Loucy (cell line): ENCODE measurements at regions not wholly inside any gene's neighbourhood (a gene's known extent, or its start where the extent isn't known, plus 50 kb on each side); places are given as distances from the start of the nearest gene placed in this dataset.

Experiments
- H2AFZ ChIP-seq: fragments of 200-600 bp; sonication (generic); 2 replicates; pipeline ENCODE4 v1.6.0; 2016; ENCODE audit warnings: antibody characterized with exemption, mild to moderate bottlenecking, low read length, moderate library complexity
- H3F3A ChIP-seq: fragments of 200-600 bp; 2 replicates; pipeline ENCODE4 v1.6.0; 2016; ENCODE audit warnings: antibody characterized with exemption, low read depth, mild to moderate bottlenecking
- H3K27me3 ChIP-seq: fragments of 200-600 bp; sonication (generic); 2 replicates; pipeline ENCODE4 v1.6.1; 2014; ENCODE audit warnings: low read length, mild to moderate bottlenecking; ENCODE audit not compliant: insufficient read depth, poor library complexity, severe bottlenecking
- H3K36me3 ChIP-seq: fragments of 200-600 bp; sonication (generic); 2 replicates; pipeline ENCODE4 v1.6.1; 2016; ENCODE audit warnings: low read length; ENCODE audit not compliant: insufficient read depth
- H3K4me1 ChIP-seq: fragments of 200-600 bp; sonication (generic); 2 replicates; pipeline ENCODE4 v1.5.1; 2014; ENCODE audit warnings: low read length, mild to moderate bottlenecking; ENCODE audit not compliant: insufficient read depth, poor library complexity, severe bottlenecking
- H3K4me2 ChIP-seq: fragments of 200-600 bp; sonication (generic); 2 replicates; pipeline ENCODE4 v1.6.0; 2014; ENCODE audit warnings: antibody characterized with exemption, low read length, low read depth, mild to moderate bottlenecking; ENCODE audit not compliant: poor library complexity, severe bottlenecking
- H3K4me3 ChIP-seq: fragments of 200-600 bp; sonication (generic); 2 replicates; pipeline ENCODE4 v1.5.1; 2014; ENCODE audit warnings: low read length, mild to moderate bottlenecking, mixed read lengths; ENCODE audit not compliant: poor library complexity, severe bottlenecking
- H3K79me2 ChIP-seq: fragments of 200-600 bp; sonication (generic); 2 replicates; pipeline ENCODE4 v1.6.1; 2014; ENCODE audit warnings: low read length; ENCODE audit not compliant: insufficient read depth
- H3K9ac ChIP-seq: fragments of 200-600 bp; sonication (generic); 2 replicates; pipeline ENCODE4 v1.6.0; 2014; ENCODE audit warnings: mild to moderate bottlenecking, low read depth, low read length, moderate library complexity; ENCODE audit not compliant: poor library complexity, severe bottlenecking
- H3K9me2 ChIP-seq: fragments of 200-600 bp; sonication (generic); replicated peaks from 2 replicates; pipeline ENCODE4 v1.6.1; 2016; ENCODE audit warnings: low read depth, low read length, mixed read lengths
- H3K9me3 ChIP-seq: fragments of 200-600 bp; sonication (generic); 2 replicates; pipeline ENCODE4 v1.6.1; 2014; ENCODE audit warnings: mild to moderate bottlenecking, antibody characterized with exemption, low read length, low read depth; ENCODE audit not compliant: insufficient read depth
- H4K20me1 ChIP-seq: fragments of 200-600 bp; sonication (generic); 2 replicates; pipeline ENCODE4 v1.6.0; 2014; ENCODE audit warnings: antibody characterized with exemption, low read length, mild to moderate bottlenecking; ENCODE audit not compliant: insufficient read depth, poor library complexity, severe bottlenecking
- CTCF ChIP-seq: fragments of 200-600 bp; sonication (generic); conservative IDR thresholded peaks from 2 replicates; pipeline ENCODE4 v1.5.1; 2014; ENCODE audit warnings: mild to moderate bottlenecking, antibody characterized with exemption, low read length
- EZH2phosphoT487 ChIP-seq: fragments of 200-600 bp; IDR thresholded peaks from 2 replicates; pipeline ENCODE4 v1.6.1; 2018; ENCODE audit warnings: antibody characterized with exemption, mild to moderate bottlenecking, moderate library complexity, borderline replicate concordance

GRCh38 chr9:120001536-120001935 lies 578.4 kb downstream of the CDK5RAP2 start:
- Histone ChIP-seq H3K79me2 (no peaks in the 10 kb centered on the region), H3K9me3 (no peaks in the 10 kb centered on the region), H3K36me3 (no peaks in the 10 kb centered on the region), H3F3A (no peaks in the 10 kb centered on the region), H3K9ac (no peak overlapping the region), H3K4me2 (no peak overlapping the region), H3K27me3 (no peaks in the 10 kb centered on the region), H3K4me1 (no peaks in the 10 kb centered on the region), H4K20me1 (no peaks in the 10 kb centered on the region), H2AFZ (no peak overlapping the region), H3K9me2 (no peaks in the 10 kb centered on the region), H3K4me3 (no peak overlapping the region)
- no peak for TF ChIP-seq EZH2phosphoT487
- no peak for TF ChIP-seq CTCF

- H4K20me1 ChIP-seq = no peaks in the 10 kb centered on the region
- H2AFZ ChIP-seq = no peak overlapping the region
- TF ChIP-seq CTCF (no peak), EZH2phosphoT487 (no peak)
- H3K4me2 ChIP-seq = no peak overlapping the region
- no peak overlapping the region for H3K4me3 ChIP-seq
- no peaks in the 10 kb centered on the region for H3K4me1 ChIP-seq
- no peaks in the 10 kb centered on the region for H3K9me3 ChIP-seq
- H3K79me2 ChIP-seq = no peaks in the 10 kb centered on the region
- no peaks in the 10 kb centered on the region for H3K9me2 ChIP-seq
- no peaks in the 10 kb centered on the region for H3K36me3 ChIP-seq
- no peaks in the 10 kb centered on the region for H3K27me3 ChIP-seq
- H3K9ac ChIP-seq = no peak overlapping the region
- no peaks in the 10 kb centered on the region for H3F3A ChIP-seq
Measured at GRCh38 chr9:119998614-119999013, 581.4 kb downstream of the CDK5RAP2 start.

- Histone ChIP-seq H3F3A (no peaks in the 10 kb centered on the region), H3K79me2 (no peaks in the 10 kb centered on the region), H3K36me3 (no peaks in the 10 kb centered on the region), H3K9ac (no peak overlapping the region), H3K4me1 (no peaks in the 10 kb centered on the region), H3K27me3 (no peaks in the 10 kb centered on the region), H3K4me3 (no peak overlapping the region), H2AFZ (no peak overlapping the region), H3K9me3 (no peaks in the 10 kb centered on the region), H4K20me1 (no peaks in the 10 kb centered on the region), H3K9me2 (no peaks in the 10 kb centered on the region), H3K4me2 (no peak overlapping the region)
- TF ChIP-seq CTCF (no peak), EZH2phosphoT487 (no peak)
Measured at GRCh38 chr9:119991797-119992196, 588.2 kb downstream of the CDK5RAP2 start.
